ENCODE measurements at regions not wholly inside any gene's neighbourhood (a gene's known extent, or its start where the extent isn't known, plus 50 kb on each side); places are given as distances from the start of the nearest gene placed in this dataset.

- no peak for TF ChIP-seq CTCF (IDR thresholded peaks at IDR 0.05)
- Histone ChIP-seq H3K4me1 (no peaks in the 10 kb centered on the region), H3K9ac (no peak overlapping the region), H3K4me2 (ENCODE audit: low read length) (no peak overlapping the region), H3K36me3 (ENCODE audit: control insufficient read depth, insufficient read depth, low read length) (no peaks in the 10 kb centered on the region), H3K27ac (no peak overlapping the region), H3K27me3 (ENCODE audit: control insufficient read depth, insufficient read depth, low read length) (no peaks in the 10 kb centered on the region), H3K9me3 (ENCODE audit: control insufficient read depth, low read length) (no peaks in the 10 kb centered on the region), H3K4me3 (ENCODE audit: low read depth, low read length) (no peak overlapping the region), H3K79me2 (no peaks in the 10 kb centered on the region), H2AFZ (no peak overlapping the region)
Observed at GRCh38 chr6:165814679-165815078, 151.6 kb upstream of the PDE10A start.

- H3K9me3 ChIP-seq (ENCODE audit: control insufficient read depth, low read length) = no peaks in the 10 kb centered on the region
- no peak overlapping the region for H3K27ac ChIP-seq
- H3K36me3 ChIP-seq (ENCODE audit: control insufficient read depth, insufficient read depth, low read length) = no peaks in the 10 kb centered on the region
- H3K4me2 ChIP-seq (ENCODE audit: low read length) = no peak overlapping the region
- no peaks in the 10 kb centered on the region for H3K79me2 ChIP-seq
- H3K4me3 ChIP-seq (ENCODE audit: low read depth, low read length) = no peak overlapping the region
- no peak for TF ChIP-seq CTCF (IDR thresholded peaks at IDR 0.05)
- no peaks in the 10 kb centered on the region for H3K4me1 ChIP-seq
- H2AFZ ChIP-seq = no peak overlapping the region
- H3K9ac ChIP-seq = no peak overlapping the region
- H3K27me3 ChIP-seq (ENCODE audit: control insufficient read depth, insufficient read depth, low read length) = no peaks in the 10 kb centered on the region
Observed at GRCh38 chr6:165811512-165811911, 148.5 kb upstream of the PDE10A start.

- Histone ChIP-seq H3K27ac (no peak overlapping the region), H3K9me3 (ENCODE audit: control insufficient read depth, low read length) (no peaks in the 10 kb centered on the region), H3K9ac (no peak overlapping the region), H3K27me3 (ENCODE audit: control insufficient read depth, insufficient read depth, low read length) (no peaks in the 10 kb centered on the region), H3K4me3 (ENCODE audit: low read depth, low read length) (no peak overlapping the region), H3K4me2 (ENCODE audit: low read length) (no peak overlapping the region), H2AFZ (no peak overlapping the region), H3K4me1 (no peaks in the 10 kb centered on the region), H3K36me3 (ENCODE audit: control insufficient read depth, insufficient read depth, low read length) (no peaks in the 10 kb centered on the region), H3K79me2 (no peaks in the 10 kb centered on the region)
- no peak for TF ChIP-seq CTCF (IDR thresholded peaks at IDR 0.05)
Observed at GRCh38 chr6:165808021-165808420, 145.0 kb upstream of the PDE10A start.

- no peak for TF ChIP-seq CTCF (IDR thresholded peaks at IDR 0.05)
- Histone ChIP-seq H3K27ac (no peak overlapping the region), H3K4me2 (ENCODE audit: low read length) (no peak overlapping the region), H3K9me3 (ENCODE audit: control insufficient read depth, low read length) (no peaks in the 10 kb centered on the region), H3K27me3 (ENCODE audit: control insufficient read depth, insufficient read depth, low read length) (no peaks in the 10 kb centered on the region), H2AFZ (no peak overlapping the region), H3K9ac (no peak overlapping the region), H3K4me1 (no peaks in the 10 kb centered on the region), H3K79me2 (no peaks in the 10 kb centered on the region), H3K36me3 (ENCODE audit: control insufficient read depth, insufficient read depth, low read length) (no peaks in the 10 kb centered on the region), H3K4me3 (ENCODE audit: low read depth, low read length) (no peak overlapping the region)
Observed at GRCh38 chr6:165807249-165807960, 144.4 kb upstream of the PDE10A start.
